Retinal pigment epithelial cell (primary cell): ENCODE measurements at regions not wholly inside any gene's neighbourhood (a gene's known extent, or its start where the extent isn't known, plus 50 kb on each side); places are given as distances from the start of the nearest gene placed in this dataset.

Experiments used
- DNase-seq: peaks from one replicate; pipeline ENCODE4 v3.0.0-alpha.2; 2010; ENCODE audit warnings: low read depth
- H3K4me3 ChIP-seq: 2 replicates; pipeline ENCODE4 v1.5.1; 2011; ENCODE audit warnings: mild to moderate bottlenecking, low read length, control low read depth, moderate library complexity
- CTCF ChIP-seq: conservative IDR thresholded peaks from 2 replicates; pipeline ENCODE4 v1.5.1; 2011; ENCODE audit warnings: low read depth, low read length, control low read depth, inconsistent platforms

GRCh38 chr11:69416762-69417698 is 64.4 kb upstream of the LINC01488 start:
- DNase-seq: no peak
- H3K4me3 ChIP-seq: no peak overlapping the region
- TF ChIP-seq CTCF: no peak

GRCh38 chr11:69417699-69418085 is 63.8 kb upstream of the LINC01488 start:
- TF ChIP-seq CTCF: no peak
- H3K4me3 ChIP-seq: no peak overlapping the region

GRCh38 chr11:69418576-69419296 is 62.7 kb upstream of the LINC01488 start:
- no peak for DNase-seq
- no peak overlapping the region for H3K4me3 ChIP-seq
- TF ChIP-seq CTCF: no peak

More at GRCh38 chr11:69417699-69418085, 63.8 kb upstream of the LINC01488 start:
- DNase-seq: no peak

- TF ChIP-seq CTCF: no peak
- H3K4me3 ChIP-seq: no peak overlapping the region
- no peak for DNase-seq
Observed at GRCh38 chr11:69419662-69420395, 61.6 kb upstream of the LINC01488 start.

- no peak for DNase-seq
- TF ChIP-seq CTCF: no peak
- H3K4me3 ChIP-seq: no peak overlapping the region
Observed at GRCh38 chr11:69422645-69423044, 58.8 kb upstream of the LINC01488 start.

- H3K4me3 ChIP-seq: no peak overlapping the region
- no peak for TF ChIP-seq CTCF
- no peak for DNase-seq
Observed at GRCh38 chr11:69423181-69423580, 58.3 kb upstream of the LINC01488 start.
